ENCODE measurements at regions not wholly inside any gene's neighbourhood (a gene's known extent, or its start where the extent isn't known, plus 50 kb on each side); places are given as distances from the start of the nearest gene placed in this dataset.

- TF ChIP-seq EZH2 (optimal IDR thresholded peaks at IDR 0.05; ENCODE audit: low read depth, low read length) (no peak), CTCF (IDR thresholded peaks at IDR 0.05; ENCODE audit: low read length) (no peak)
These were observed 211.1 kb downstream of the BRD1 start for GRCh38 chr22:49616356-49617231.

Measured in MM.1S (cell line).